PC-3 (cell line): ENCODE measurements at regions not wholly inside any gene's neighbourhood (a gene's known extent, or its start where the extent isn't known, plus 50 kb on each side); places are given as distances from the start of the nearest gene placed in this dataset.

Source experiments
- CTCF ChIP-seq: fragments of 300-600 bp; sonication (generic); conservative IDR thresholded peaks from 2 replicates; pipeline ENCODE4 v1.5.1; 2017; ENCODE audit warnings: antibody characterized with exemption, low read depth, mild to moderate bottlenecking, low read length
- EZH2 ChIP-seq: fragments of 300-600 bp; sonication (generic); IDR thresholded peaks from one replicate; pipeline ENCODE4 v1.6.1; 2017; ENCODE audit warnings: antibody characterized with exemption, mild to moderate bottlenecking, low read length; ENCODE audit not compliant: unreplicated experiment

GRCh38 chr13:74850893-74851292 is 631.1 kb downstream of the TBC1D4 start:
- TF ChIP-seq CTCF (no peak), EZH2 (no peak)
